OCI-LY7 (cell line): ENCODE measurements at regions not wholly inside any gene's neighbourhood (a gene's known extent, or its start where the extent isn't known, plus 50 kb on each side); places are given as distances from the start of the nearest gene placed in this dataset.

Experiments used
- CTCF ChIP-seq: fragments of 200-600 bp; sonication (generic); conservative IDR thresholded peaks from 2 replicates; pipeline ENCODE4 v1.5.1; 2014; ENCODE audit warnings: mild to moderate bottlenecking, antibody characterized with exemption, low read length, moderate library complexity, mixed read lengths
- EZH2phosphoT487 ChIP-seq: fragments of 200-600 bp; sonication (generic); IDR thresholded peaks from 2 replicates; pipeline ENCODE4 v1.6.1; 2018; ENCODE audit warnings: low read depth, borderline replicate concordance, mild to moderate bottlenecking, mixed run types, antibody characterized with exemption, low read length, moderate library complexity, mixed read lengths

DNA sequence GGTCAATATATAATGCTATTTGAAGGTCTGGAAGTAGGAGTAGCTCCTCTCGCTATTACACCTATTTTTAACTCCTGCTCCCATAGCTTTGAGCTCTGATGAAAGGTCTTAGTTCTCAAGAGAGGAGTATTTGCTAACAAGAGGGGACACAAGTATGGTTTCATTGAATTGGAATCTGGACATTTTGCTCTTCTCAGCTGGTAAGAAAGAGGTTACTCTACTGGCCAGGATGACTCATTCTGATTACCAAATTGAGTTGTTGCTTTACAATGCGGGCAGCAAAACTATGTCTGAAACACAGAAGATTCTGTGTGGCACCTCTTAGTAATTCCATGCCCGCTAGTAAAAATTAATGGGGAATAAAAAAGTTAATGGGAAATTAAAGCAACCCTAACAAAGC lies 63.6 kb upstream of the EP300 start:
- TF ChIP-seq CTCF (no peak), EZH2phosphoT487 (no peak)
